ENCODE measurements at regions not wholly inside any gene's neighbourhood (a gene's known extent, or its start where the extent isn't known, plus 50 kb on each side); places are given as distances from the start of the nearest gene placed in this dataset.
"Not testable (repeated sequence)": the region's sequence is repeated elsewhere in the genome, so short reads cannot be mapped to it uniquely, and the experiment has no call there.

DNA sequence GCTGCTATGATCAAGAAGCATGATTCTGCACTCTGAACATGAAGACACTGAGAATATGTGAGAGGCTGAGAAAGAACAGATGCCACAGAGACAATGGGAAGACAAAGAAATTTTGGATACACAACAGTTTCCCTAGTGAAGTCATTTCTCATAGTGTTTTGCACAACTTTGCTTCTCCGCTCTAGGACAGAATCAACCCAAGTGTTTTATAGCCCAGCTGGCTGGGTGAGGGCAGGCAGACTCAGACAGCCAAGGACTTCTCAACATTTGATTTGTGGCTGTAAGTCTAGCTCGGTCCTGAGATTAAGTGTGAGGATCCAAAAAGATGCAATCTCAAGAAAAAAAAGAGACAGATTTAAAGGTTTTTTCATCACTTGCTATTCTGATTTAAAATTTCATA lies 536.5 kb upstream of the CRIM1 start:
- intact Hi-C loops (cut with micrococcal nuclease): no loop called here
- no peak overlapping the region for H3K27ac ChIP-seq (ENCODE audit: low read depth in 1 of 2, low read length in 2 of 2)
- H4K20me1 ChIP-seq (ENCODE audit: insufficient read depth, low read length): no peaks in the 10 kb centered on the region
- no CpG with 5 or more reads among the region's 2 CpGs for WGBS (ENCODE audit: insufficient coverage)
- no peak overlapping the region for H3K4me2 ChIP-seq (replicated peaks; ENCODE audit: extremely low read depth, low read length, poor library complexity, severe bottlenecking)
- Mint-ChIP-seq H3K9me3 (peaks cover 3 to 13% (median 8%) of the 10 kb centered on the region in 7 donors), H3K36me3 (no peaks in the 10 kb centered on the region), H3K27ac (no peak overlapping the region), H3K4me3 (no peak overlapping the region), H3K4me1 (no peaks in the 10 kb centered on the region), H3K27me3 (ENCODE audit: low read depth in 3 of 3) (peaks cover 0 to 2% (median 0%) of the 10 kb centered on the region in 3 donors)
- H3K79me2 ChIP-seq (ENCODE audit: insufficient read depth, low read length): no peaks in the 10 kb centered on the region
- H3K36me3 ChIP-seq (replicated peaks in 1 of 2; ENCODE audit: control insufficient read depth in 1 of 2, insufficient read depth in 2 of 2, low read length in 2 of 2): no peaks in the 10 kb centered on the region
- H3K4me3 ChIP-seq (replicated peaks in 1 of 3; ENCODE audit: low read depth in 2 of 3, low read length in 3 of 3): no peak overlapping the region
- H3K4me1 ChIP-seq (ENCODE audit: control insufficient read depth in 1 of 2, insufficient read depth in 2 of 2, low read length in 2 of 2): no peaks in the 10 kb centered on the region
- no peaks in the 10 kb centered on the region for H3K27me3 ChIP-seq (ENCODE audit: control insufficient read depth in 2 of 2, insufficient read depth in 2 of 2, low read length in 2 of 2)
- no peak overlapping the region for H2AFZ ChIP-seq (ENCODE audit: insufficient read depth, low read depth, low read length, poor library complexity, severe bottlenecking)
- H3K9me3 ChIP-seq (replicated peaks in 1 of 2; ENCODE audit: control insufficient read depth in 1 of 2, insufficient read depth in 1 of 2, low read length in 2 of 2): no peaks in the 10 kb centered on the region
- DNase-seq: no peak
- no peak overlapping the region for H3K9ac ChIP-seq (ENCODE audit: insufficient read depth, low read length, poor library complexity, severe bottlenecking)
- TF ChIP-seq, protein P1, sequence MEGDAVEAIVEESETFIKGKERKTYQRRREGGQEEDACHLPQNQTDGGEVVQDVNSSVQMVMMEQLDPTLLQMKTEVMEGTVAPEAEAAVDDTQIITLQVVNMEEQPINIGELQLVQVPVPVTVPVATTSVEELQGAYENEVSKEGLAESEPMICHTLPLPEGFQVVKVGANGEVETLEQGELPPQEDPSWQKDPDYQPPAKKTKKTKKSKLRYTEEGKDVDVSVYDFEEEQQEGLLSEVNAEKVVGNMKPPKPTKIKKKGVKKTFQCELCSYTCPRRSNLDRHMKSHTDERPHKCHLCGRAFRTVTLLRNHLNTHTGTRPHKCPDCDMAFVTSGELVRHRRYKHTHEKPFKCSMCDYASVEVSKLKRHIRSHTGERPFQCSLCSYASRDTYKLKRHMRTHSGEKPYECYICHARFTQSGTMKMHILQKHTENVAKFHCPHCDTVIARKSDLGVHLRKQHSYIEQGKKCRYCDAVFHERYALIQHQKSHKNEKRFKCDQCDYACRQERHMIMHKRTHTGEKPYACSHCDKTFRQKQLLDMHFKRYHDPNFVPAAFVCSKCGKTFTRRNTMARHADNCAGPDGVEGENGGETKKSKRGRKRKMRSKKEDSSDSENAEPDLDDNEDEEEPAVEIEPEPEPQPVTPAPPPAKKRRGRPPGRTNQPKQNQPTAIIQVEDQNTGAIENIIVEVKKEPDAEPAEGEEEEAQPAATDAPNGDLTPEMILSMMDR (IDR thresholded peaks at IDR 0.05): no peak

GRCh38 chr2:35818359-35818758 lies 537.2 kb upstream of the CRIM1 start:
- H3K27me3 ChIP-seq (ENCODE audit: control insufficient read depth in 2 of 2, insufficient read depth in 2 of 2, low read length in 2 of 2); H4K20me1 ChIP-seq (ENCODE audit: insufficient read depth, low read length); H3K79me2 ChIP-seq (ENCODE audit: insufficient read depth, low read length); intact Hi-C loops (cut with micrococcal nuclease); H3K4me1 Mint-ChIP-seq; H3K36me3 Mint-ChIP-seq; H3K4me1 ChIP-seq (ENCODE audit: control insufficient read depth in 1 of 2, insufficient read depth in 2 of 2, low read length in 2 of 2); DNase-seq; H2AFZ ChIP-seq (ENCODE audit: insufficient read depth, low read depth, low read length, poor library complexity, severe bottlenecking); H3K4me3 Mint-ChIP-seq; H3K27ac ChIP-seq (ENCODE audit: low read depth in 1 of 2, low read length in 2 of 2); H3K9ac ChIP-seq (ENCODE audit: insufficient read depth, low read length, poor library complexity, severe bottlenecking); H3K4me2 ChIP-seq (replicated peaks; ENCODE audit: extremely low read depth, low read length, poor library complexity, severe bottlenecking); H3K27me3 Mint-ChIP-seq (ENCODE audit: low read depth in 3 of 3); H3K36me3 ChIP-seq (replicated peaks in 1 of 2; ENCODE audit: control insufficient read depth in 1 of 2, insufficient read depth in 2 of 2, low read length in 2 of 2); H3K27ac Mint-ChIP-seq; H3K4me3 ChIP-seq (replicated peaks in 1 of 3; ENCODE audit: low read depth in 2 of 3, low read length in 3 of 3); H3K9me3 ChIP-seq (replicated peaks in 1 of 2; ENCODE audit: control insufficient read depth in 1 of 2, insufficient read depth in 1 of 2, low read length in 2 of 2): not testable (repeated sequence)
- peaks cover 3 to 13% (median 8%) of the 10 kb centered on the region in 7 donors for H3K9me3 Mint-ChIP-seq
- WGBS (ENCODE audit: insufficient coverage): no CpG with 5 or more reads among the region's 2 CpGs

DNA sequence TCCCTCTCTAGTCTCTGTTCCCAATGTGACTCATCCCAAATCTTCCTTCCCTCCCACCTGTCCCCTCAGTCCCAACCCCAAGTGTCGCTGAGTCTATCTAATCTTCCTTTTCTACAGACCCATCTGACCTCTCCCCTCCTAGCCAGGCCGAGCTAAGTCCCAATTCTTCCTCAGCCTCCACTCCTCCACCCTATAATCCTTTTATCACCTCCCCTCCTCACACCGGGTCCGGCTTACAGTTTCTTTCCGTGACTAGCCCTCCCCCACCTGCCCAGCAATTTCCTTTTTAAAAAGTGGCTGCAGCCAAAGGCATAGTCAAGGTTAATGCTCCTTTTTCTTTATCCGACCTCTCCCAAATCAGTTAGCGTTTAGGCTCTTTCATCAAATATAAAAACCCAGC lies 541.0 kb upstream of the CRIM1 start:
- H3K27ac Mint-ChIP-seq; H3K4me2 ChIP-seq (replicated peaks; ENCODE audit: extremely low read depth, low read length, poor library complexity, severe bottlenecking); H3K4me3 ChIP-seq (replicated peaks in 1 of 3; ENCODE audit: low read depth in 2 of 3, low read length in 3 of 3); H3K36me3 ChIP-seq (replicated peaks in 1 of 2; ENCODE audit: control insufficient read depth in 1 of 2, insufficient read depth in 2 of 2, low read length in 2 of 2); H3K4me1 ChIP-seq (ENCODE audit: control insufficient read depth in 1 of 2, insufficient read depth in 2 of 2, low read length in 2 of 2); H4K20me1 ChIP-seq (ENCODE audit: insufficient read depth, low read length); H3K4me1 Mint-ChIP-seq; DNase-seq; H3K27me3 Mint-ChIP-seq (ENCODE audit: low read depth in 3 of 3); H3K36me3 Mint-ChIP-seq; H2AFZ ChIP-seq (ENCODE audit: insufficient read depth, low read depth, low read length, poor library complexity, severe bottlenecking); H3K79me2 ChIP-seq (ENCODE audit: insufficient read depth, low read length); intact Hi-C loops (cut with micrococcal nuclease); H3K27ac ChIP-seq (ENCODE audit: low read depth in 1 of 2, low read length in 2 of 2); H3K4me3 Mint-ChIP-seq; H3K9ac ChIP-seq (ENCODE audit: insufficient read depth, low read length, poor library complexity, severe bottlenecking); H3K9me3 ChIP-seq (replicated peaks in 1 of 2; ENCODE audit: control insufficient read depth in 1 of 2, insufficient read depth in 1 of 2, low read length in 2 of 2); H3K27me3 ChIP-seq (ENCODE audit: control insufficient read depth in 2 of 2, insufficient read depth in 2 of 2, low read length in 2 of 2): not testable (repeated sequence)
- WGBS (ENCODE audit: insufficient coverage): 82% methylated on average over 7 of the region's 7 CpGs
- H3K9me3 Mint-ChIP-seq: peaks cover 3 to 13% (median 8%) of the 10 kb centered on the region in 7 donors

Data from CD14-positive monocyte (primary cell).